Testis (tissue), 2 donors: ENCODE measurements at regions not wholly inside any gene's neighbourhood (a gene's known extent, or its start where the extent isn't known, plus 50 kb on each side); places are given as distances from the start of the nearest gene placed in this dataset.

Experiments
- POLR2A ChIP-seq: fragments of 450-650 bp; IDR thresholded peaks from one replicate; pipeline ENCODE4 v1.6.1; 2017; ENCODE audit warnings: antibody characterized with exemption, mild to moderate bottlenecking, moderate library complexity
- TF ChIP-seq, protein P1 (sequence below), 3 experiments: fragments of 450-650 bp in 2 of 3; fragments of 200-600 bp in 1 of 3; sonication (generic) in 1 of 3; IDR thresholded peaks; one replicate each; pipeline ENCODE4 v1.5.1; 2016 to 2019; ENCODE audit warnings: antibody characterized with exemption in 3 of 3, mild to moderate bottlenecking in 2 of 3, moderate library complexity in 1 of 3

DNA sequence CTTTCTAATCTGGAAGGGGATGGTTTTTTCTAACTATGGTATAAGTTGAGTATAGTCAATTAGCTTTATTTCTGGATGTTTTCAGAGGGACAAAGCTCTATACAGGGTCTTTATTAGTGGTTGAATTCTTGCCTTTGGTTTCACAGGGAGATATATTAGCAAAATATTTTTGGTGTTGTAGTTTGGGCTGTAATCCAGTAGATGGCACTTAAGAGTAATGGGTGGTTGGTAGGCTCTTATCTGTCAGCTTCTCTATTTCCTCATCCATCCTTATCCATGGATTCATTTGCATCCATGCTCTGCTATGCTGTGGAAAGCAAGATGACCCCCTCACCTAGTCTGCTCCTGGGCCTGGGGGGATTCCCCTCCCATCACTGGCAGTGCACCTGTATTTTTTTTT is 363.6 kb upstream of the CYLC2 start:
- TF ChIP-seq, protein P1, sequence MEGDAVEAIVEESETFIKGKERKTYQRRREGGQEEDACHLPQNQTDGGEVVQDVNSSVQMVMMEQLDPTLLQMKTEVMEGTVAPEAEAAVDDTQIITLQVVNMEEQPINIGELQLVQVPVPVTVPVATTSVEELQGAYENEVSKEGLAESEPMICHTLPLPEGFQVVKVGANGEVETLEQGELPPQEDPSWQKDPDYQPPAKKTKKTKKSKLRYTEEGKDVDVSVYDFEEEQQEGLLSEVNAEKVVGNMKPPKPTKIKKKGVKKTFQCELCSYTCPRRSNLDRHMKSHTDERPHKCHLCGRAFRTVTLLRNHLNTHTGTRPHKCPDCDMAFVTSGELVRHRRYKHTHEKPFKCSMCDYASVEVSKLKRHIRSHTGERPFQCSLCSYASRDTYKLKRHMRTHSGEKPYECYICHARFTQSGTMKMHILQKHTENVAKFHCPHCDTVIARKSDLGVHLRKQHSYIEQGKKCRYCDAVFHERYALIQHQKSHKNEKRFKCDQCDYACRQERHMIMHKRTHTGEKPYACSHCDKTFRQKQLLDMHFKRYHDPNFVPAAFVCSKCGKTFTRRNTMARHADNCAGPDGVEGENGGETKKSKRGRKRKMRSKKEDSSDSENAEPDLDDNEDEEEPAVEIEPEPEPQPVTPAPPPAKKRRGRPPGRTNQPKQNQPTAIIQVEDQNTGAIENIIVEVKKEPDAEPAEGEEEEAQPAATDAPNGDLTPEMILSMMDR (IDR thresholded peaks at IDR 0.05), result peak in 1 of 3 experiments; percentile 34
- TF ChIP-seq POLR2A, result no peak
